ENCODE measurements at regions not wholly inside any gene's neighbourhood (a gene's known extent, or its start where the extent isn't known, plus 50 kb on each side); places are given as distances from the start of the nearest gene placed in this dataset.

- H3K4me1 Mint-ChIP-seq, result peaks cover 36% of the 10 kb centered on the region
- Histone ChIP-seq H3K27me3 (ENCODE audit: insufficient read depth) (no peaks in the 10 kb centered on the region), H3K4me2 (peak overlapping the region; percentile 54), H3K79me2 (replicated peaks; ENCODE audit: insufficient read depth) (no peaks in the 10 kb centered on the region), H3K4me3 (peak overlapping the region; percentile 3; the same call in 1 of the 2 replicates), H4K20me1 (replicated peaks; ENCODE audit: insufficient read depth) (no peaks in the 10 kb centered on the region), H3K27ac (ENCODE audit: low read depth) (no peak overlapping the region), H3K9me2 (ENCODE audit: insufficient read depth) (peaks cover 8% of the 10 kb centered on the region), H2AFZ (no peak overlapping the region), H3F3A (replicated peaks; ENCODE audit: low read depth) (no peaks in the 10 kb centered on the region), H3K4me1 (ENCODE audit: insufficient read depth) (peaks cover 26% of the 10 kb centered on the region), H3K36me3 (ENCODE audit: insufficient read depth) (no peaks in the 10 kb centered on the region)
- H3K27ac Mint-ChIP-seq, result peak overlapping the region; percentile 60; the same call in 1 of the 2 replicates
- peak; percentile 93 for TF ChIP-seq ZNF462 (CRISPR knock-in tag; IDR thresholded peaks at IDR 0.05)
- TF ChIP-seq NANOG (IDR thresholded peaks at IDR 0.05; ENCODE audit: borderline replicate concordance), result peak; percentile 42; the same call in 1 of the 2 replicates
- TF ChIP-seq ZNF331 (CRISPR knock-in tag; IDR thresholded peaks at IDR 0.05; ENCODE audit: low read depth), result no peak
- TF ChIP-seq ZNF114 (CRISPR knock-in tag; IDR thresholded peaks at IDR 0.05), result peak; percentile 65; the same call in 1 of the 2 replicates
- no peak for TF ChIP-seq POLR2AphosphoS5 (IDR thresholded peaks at IDR 0.05; ENCODE audit: low read depth)
- TF ChIP-seq STAT1 (IDR thresholded peaks at IDR 0.05; ENCODE audit: unreplicated experiment), result no peak
- TF ChIP-seq REST (IDR thresholded peaks at IDR 0.05; ENCODE audit: unreplicated experiment), result no peak
- TF ChIP-seq, protein P1, sequence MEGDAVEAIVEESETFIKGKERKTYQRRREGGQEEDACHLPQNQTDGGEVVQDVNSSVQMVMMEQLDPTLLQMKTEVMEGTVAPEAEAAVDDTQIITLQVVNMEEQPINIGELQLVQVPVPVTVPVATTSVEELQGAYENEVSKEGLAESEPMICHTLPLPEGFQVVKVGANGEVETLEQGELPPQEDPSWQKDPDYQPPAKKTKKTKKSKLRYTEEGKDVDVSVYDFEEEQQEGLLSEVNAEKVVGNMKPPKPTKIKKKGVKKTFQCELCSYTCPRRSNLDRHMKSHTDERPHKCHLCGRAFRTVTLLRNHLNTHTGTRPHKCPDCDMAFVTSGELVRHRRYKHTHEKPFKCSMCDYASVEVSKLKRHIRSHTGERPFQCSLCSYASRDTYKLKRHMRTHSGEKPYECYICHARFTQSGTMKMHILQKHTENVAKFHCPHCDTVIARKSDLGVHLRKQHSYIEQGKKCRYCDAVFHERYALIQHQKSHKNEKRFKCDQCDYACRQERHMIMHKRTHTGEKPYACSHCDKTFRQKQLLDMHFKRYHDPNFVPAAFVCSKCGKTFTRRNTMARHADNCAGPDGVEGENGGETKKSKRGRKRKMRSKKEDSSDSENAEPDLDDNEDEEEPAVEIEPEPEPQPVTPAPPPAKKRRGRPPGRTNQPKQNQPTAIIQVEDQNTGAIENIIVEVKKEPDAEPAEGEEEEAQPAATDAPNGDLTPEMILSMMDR (conservative IDR thresholded peaks at IDR 0.05; ENCODE audit: low read depth in 2 of 2), result 0 out of 4 replicates have a peak, but pooled peaks of 1 of the 2 experiments have one; percentile 16
- no peaks in the 10 kb centered on the region for H3K9me3 Mint-ChIP-seq
- H3K27me3 Mint-ChIP-seq (ENCODE audit: insufficient read depth, low read depth, poor library complexity), result no peaks in the 10 kb centered on the region
- ATAC-seq, result peak; percentile 96
- H3K36me3 Mint-ChIP-seq (ENCODE audit: low read depth), result no peaks in the 10 kb centered on the region
- DNase-seq (ENCODE audit: low spot score), result peak; percentile 57
- H3K4me3 Mint-ChIP-seq, result peak overlapping the region; percentile 36
Measured at GRCh38 chr4:15198070-15198727, 195.9 kb downstream of the CPEB2 start.
